GM23248 (cell line): ENCODE measurements at regions not wholly inside any gene's neighbourhood (a gene's known extent, or its start where the extent isn't known, plus 50 kb on each side); places are given as distances from the start of the nearest gene placed in this dataset.

ENCODE experiments used
- DNase-seq: peaks from one replicate; pipeline ENCODE4 v3.0.0-alpha.2; 2015
- H2AFZ ChIP-seq: fragments of 200-600 bp; sonication (generic); 2 replicates; pipeline ENCODE4 v1.6.1; 2016; ENCODE audit warnings: antibody characterized with exemption
- H3F3A ChIP-seq: fragments of 200-600 bp; sonication (generic); 2 replicates; pipeline ENCODE4 v1.6.1; 2016; ENCODE audit warnings: mild to moderate bottlenecking, antibody characterized with exemption, mixed run types; ENCODE audit not compliant: insufficient read depth
- H3K27ac ChIP-seq: fragments of 200-600 bp; sonication (generic); 2 replicates; pipeline ENCODE4 v1.5.1; 2016; ENCODE audit warnings: mild to moderate bottlenecking
- H3K27me3 ChIP-seq: fragments of 200-600 bp; sonication (generic); replicated peaks from 2 replicates; pipeline ENCODE4 v1.6.1; 2016; ENCODE audit warnings: mild to moderate bottlenecking; ENCODE audit not compliant: insufficient read depth
- H3K36me3 ChIP-seq: fragments of 200-600 bp; sonication (generic); 2 replicates; pipeline ENCODE4 v1.6.1; 2016; ENCODE audit warnings: low read depth, mild to moderate bottlenecking
- H3K4me1 ChIP-seq: fragments of 200-600 bp; sonication (generic); 2 replicates; pipeline ENCODE4 v1.6.1; 2016; ENCODE audit warnings: mild to moderate bottlenecking; ENCODE audit not compliant: insufficient read depth
- H3K4me2 ChIP-seq: fragments of 200-600 bp; sonication (generic); one replicate; pipeline ENCODE4 v1.6.1; 2016; ENCODE audit warnings: mild to moderate bottlenecking; ENCODE audit not compliant: unreplicated experiment
- H3K4me3 ChIP-seq: fragments of 200-600 bp; sonication (generic); 2 replicates; pipeline ENCODE4 v1.5.1; 2016; ENCODE audit warnings: mild to moderate bottlenecking
- H3K79me2 ChIP-seq: fragments of 200-600 bp; sonication (generic); 2 replicates; pipeline ENCODE4 v1.6.1; 2016; ENCODE audit warnings: mild to moderate bottlenecking; ENCODE audit not compliant: insufficient read depth
- H3K9ac ChIP-seq: fragments of 200-600 bp; sonication (generic); 2 replicates; pipeline ENCODE4 v1.6.1; 2016; ENCODE audit warnings: mild to moderate bottlenecking
- H3K9me2 ChIP-seq: fragments of 200-600 bp; sonication (generic); 2 replicates; pipeline ENCODE4 v1.6.1; 2016; ENCODE audit warnings: mixed run types, mild to moderate bottlenecking, moderate library complexity; ENCODE audit not compliant: insufficient read depth
- H3K9me3 ChIP-seq: fragments of 200-600 bp; sonication (generic); one replicate; pipeline ENCODE4 v1.6.1; 2017; ENCODE audit warnings: low read depth
- H4K20me1 ChIP-seq: fragments of 200-600 bp; sonication (generic); 2 replicates; pipeline ENCODE4 v1.6.0; 2016; ENCODE audit not compliant: insufficient read depth
- EZH2 ChIP-seq: fragments of 200-600 bp; sonication (generic); IDR thresholded peaks from 2 replicates; pipeline ENCODE4 v1.6.1; 2018; ENCODE audit warnings: antibody characterized with exemption, mild to moderate bottlenecking; ENCODE audit not compliant: insufficient read depth, poor library complexity, severe bottlenecking
- EZH2phosphoT487 ChIP-seq: fragments of 200-600 bp; sonication (generic); IDR thresholded peaks from 2 replicates; pipeline ENCODE4 v1.6.1; 2018; ENCODE audit warnings: antibody characterized with exemption, moderate library complexity, mild to moderate bottlenecking, low read depth; ENCODE audit not compliant: insufficient read depth
- WGBS, 2 experiments: methylation state at CpG; one replicate each; pipeline ENCODE4 v1.1.6; 2015 to 2017; ENCODE audit warnings: low lambda C conversion rate in 2 of 2, low coverage in 1 of 2; ENCODE audit errors: missing lambda C conversion rate in 2 of 2; 5-methylcytosine and 5-hydroxymethylcytosine counted together
- in situ Hi-C: fragments of 300-500 bp; cut with MboI; formaldehyde crosslinking; loops from 2 replicates; pipeline ENCODE4 v1.15.0; 2020

- DNase-seq: no peak
Observed at GRCh38 chr3:72233571-72233970, 448.6 kb upstream of the PROK2 start.

DNA sequence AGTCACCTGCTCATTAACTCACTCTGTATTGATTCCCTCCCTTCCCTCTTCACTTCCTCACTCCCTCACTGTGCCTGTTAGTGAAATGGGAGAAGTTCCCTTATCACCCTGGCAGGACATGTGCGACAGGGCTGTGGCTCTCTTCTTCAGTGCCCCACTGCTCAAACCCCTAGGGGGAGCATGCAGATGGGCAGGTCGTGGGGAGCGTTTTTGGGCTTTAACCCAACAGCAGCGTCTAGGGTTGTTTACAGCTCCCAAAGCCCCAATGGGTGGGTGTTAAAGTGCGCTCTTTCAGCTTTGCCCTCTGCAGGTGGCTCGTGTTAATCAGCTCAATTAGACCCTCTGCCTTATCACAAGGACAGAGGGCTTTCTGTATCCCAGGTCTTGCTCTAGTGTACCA lies 447.8 kb upstream of the PROK2 start:
- no peaks in the 10 kb centered on the region for H3K79me2 ChIP-seq
- no peak for DNase-seq
- no peak overlapping the region for H2AFZ ChIP-seq
- no peak overlapping the region for H3K4me3 ChIP-seq
- peaks cover 29% of the 10 kb centered on the region for H3K4me1 ChIP-seq
- H3K27ac ChIP-seq: no peak overlapping the region
- no peaks in the 10 kb centered on the region for H3K36me3 ChIP-seq
- 69 to 71% methylated on average over 6 of the region's 6 CpGs for WGBS, 2 experiments
- H3K9me3 ChIP-seq: no peaks in the 10 kb centered on the region
- in situ Hi-C loops: no loop called here
- H4K20me1 ChIP-seq: no peaks in the 10 kb centered on the region
- no peak overlapping the region for H3K9ac ChIP-seq
- no peaks in the 10 kb centered on the region for H3K9me2 ChIP-seq
- peaks cover 20% of the 10 kb centered on the region for H3F3A ChIP-seq
- H3K27me3 ChIP-seq: no peaks in the 10 kb centered on the region
- TF ChIP-seq EZH2phosphoT487: no peak
- no peak for TF ChIP-seq EZH2
- H3K4me2 ChIP-seq: no peak overlapping the region

More at GRCh38 chr3:72233571-72233970, 448.6 kb upstream of the PROK2 start:
- H3K9me3 ChIP-seq: no peaks in the 10 kb centered on the region
- no peaks in the 10 kb centered on the region for H3K9me2 ChIP-seq
- no peak for TF ChIP-seq EZH2
- TF ChIP-seq EZH2phosphoT487: no peak
- no peaks in the 10 kb centered on the region for H3K27me3 ChIP-seq
- H3F3A ChIP-seq: peaks cover 27% of the 10 kb centered on the region
- no peak overlapping the region for H3K4me3 ChIP-seq
- H3K36me3 ChIP-seq: no peaks in the 10 kb centered on the region
- no peaks in the 10 kb centered on the region for H4K20me1 ChIP-seq
- no peak overlapping the region for H3K27ac ChIP-seq
- in situ Hi-C loops: no loop called here
- no peak overlapping the region for H2AFZ ChIP-seq
- H3K4me1 ChIP-seq: peaks cover 33% of the 10 kb centered on the region
- WGBS, 2 experiments: 64 to 66% methylated on average over 2 of the region's 2 CpGs
- H3K79me2 ChIP-seq: no peaks in the 10 kb centered on the region
- H3K4me2 ChIP-seq: no peak overlapping the region
- H3K9ac ChIP-seq: no peak overlapping the region

- Histone ChIP-seq H3K27me3 (no peaks in the 10 kb centered on the region), H3K27ac (no peak overlapping the region), H3K9me3 (no peaks in the 10 kb centered on the region), H3F3A (peaks cover 16% of the 10 kb centered on the region), H3K36me3 (no peaks in the 10 kb centered on the region), H3K4me3 (no peak overlapping the region), H2AFZ (no peak overlapping the region), H3K4me1 (peaks cover 29% of the 10 kb centered on the region), H3K9ac (no peak overlapping the region), H4K20me1 (no peaks in the 10 kb centered on the region), H3K79me2 (no peaks in the 10 kb centered on the region), H3K9me2 (no peaks in the 10 kb centered on the region), H3K4me2 (no peak overlapping the region)
- 41 to 59% methylated on average over 4 of the region's 4 CpGs for WGBS, 2 experiments
- in situ Hi-C loops: no loop called here
- TF ChIP-seq EZH2: no peak
- TF ChIP-seq EZH2phosphoT487: no peak
- no peak for DNase-seq
Observed at GRCh38 chr3:72232331-72232730, 447.4 kb upstream of the PROK2 start.

DNA sequence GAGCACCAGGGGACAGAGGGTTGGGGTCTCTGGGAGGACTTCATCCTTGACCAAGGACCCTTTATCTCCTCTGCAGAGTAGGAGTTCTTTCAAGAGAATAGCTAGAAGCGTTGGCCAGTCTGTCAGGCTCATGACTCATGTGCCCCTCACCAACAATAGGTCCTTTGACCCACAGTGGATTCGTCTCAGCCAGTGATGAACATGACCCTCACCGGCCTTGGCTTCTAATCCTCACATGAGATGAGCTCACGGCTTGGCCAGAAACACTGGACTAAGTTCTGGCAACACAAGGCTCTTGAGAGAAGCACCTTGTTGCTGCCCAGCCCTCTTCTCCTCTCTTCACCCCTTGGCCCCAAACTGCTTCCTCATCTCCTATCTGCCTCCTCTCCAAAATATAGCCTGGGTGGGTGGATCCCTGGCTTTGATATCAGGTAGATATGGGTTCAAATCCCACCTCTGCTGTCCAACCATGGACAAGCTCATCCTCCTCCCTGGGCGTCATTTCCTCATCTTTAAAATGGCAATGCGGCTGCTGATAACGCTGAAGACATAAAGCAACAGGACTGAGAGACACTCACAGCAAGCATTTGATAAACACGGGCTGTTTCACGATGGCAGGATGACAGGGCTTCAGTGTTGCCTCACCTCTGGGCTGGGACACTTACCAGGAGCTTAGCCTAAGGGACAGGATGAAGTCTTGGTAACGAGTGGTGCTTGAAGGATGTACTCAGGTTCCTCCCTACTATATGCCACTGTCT lies 446.7 kb upstream of the PROK2 start:
- Histone ChIP-seq H3K36me3 (no peaks in the 10 kb centered on the region), H2AFZ (no peak overlapping the region), H3K79me2 (no peaks in the 10 kb centered on the region), H4K20me1 (no peaks in the 10 kb centered on the region), H3K27me3 (no peaks in the 10 kb centered on the region), H3K4me1 (peaks cover 31% of the 10 kb centered on the region), H3K9me2 (no peaks in the 10 kb centered on the region), H3K27ac (no peak overlapping the region), H3K9me3 (no peaks in the 10 kb centered on the region), H3K4me3 (no peak overlapping the region), H3F3A (peaks cover 13% of the 10 kb centered on the region), H3K4me2 (no peak overlapping the region), H3K9ac (no peak overlapping the region)
- 50 to 54% methylated on average over 9 to 10 of the region's 10 CpGs for WGBS, 2 experiments
- no peak for TF ChIP-seq EZH2
- no peak for TF ChIP-seq EZH2phosphoT487
- peak; percentile 23 for DNase-seq
- in situ Hi-C loops: no loop called here
